Left renal cortex interstitium (tissue), 4 donors: ENCODE measurements at regions not wholly inside any gene's neighbourhood (a gene's known extent, or its start where the extent isn't known, plus 50 kb on each side); places are given as distances from the start of the nearest gene placed in this dataset.

ENCODE experiments used
- DNase-seq, 4 donors: peaks; one replicate each; pipeline ENCODE4 v3.0.0-alpha.2; 2013; ENCODE audit warnings: low read depth in 4 of 4, low spot score in 2 of 4, missing footprints in 1 of 4

DNA sequence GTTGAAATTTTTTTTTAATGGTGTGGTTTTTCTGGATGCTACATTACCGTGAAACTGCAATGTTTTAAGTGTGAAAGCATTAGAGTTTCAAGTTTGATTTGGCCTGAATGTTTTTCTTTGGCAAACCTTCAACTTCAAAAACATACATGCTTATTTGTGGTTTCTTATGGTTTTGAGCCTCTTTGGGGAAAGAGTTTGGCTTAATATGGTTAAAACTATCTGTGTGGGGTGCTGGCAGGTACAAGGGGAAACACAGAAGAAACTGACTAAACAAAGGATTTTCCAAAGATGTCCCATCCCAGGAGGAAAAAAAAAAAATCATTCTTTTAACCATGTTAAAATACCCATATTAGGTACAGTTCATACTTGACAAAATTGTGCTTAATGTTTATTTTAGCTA is 121.1 kb downstream of the HGF start:
- DNase-seq, result no peak

DNA sequence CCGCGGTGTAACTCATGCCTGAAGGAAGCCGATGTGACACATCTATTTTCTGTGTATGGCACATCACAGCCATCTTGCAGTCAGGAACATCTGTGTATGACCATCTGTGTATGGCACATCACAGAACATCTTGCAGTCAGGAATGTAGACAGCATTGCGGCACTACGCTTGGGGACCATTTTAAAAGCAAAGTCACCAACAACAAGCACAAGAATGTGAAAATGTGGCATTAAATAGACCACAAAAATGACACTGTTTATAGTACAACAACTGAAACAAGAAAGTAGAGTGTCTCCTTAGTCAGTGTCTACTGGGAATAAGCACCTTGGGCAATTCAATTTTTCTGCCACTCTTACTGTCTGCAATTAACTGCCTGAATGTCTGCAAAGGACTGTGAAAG is 124.4 kb downstream of the HGF start:
- DNase-seq, result no peak

DNA sequence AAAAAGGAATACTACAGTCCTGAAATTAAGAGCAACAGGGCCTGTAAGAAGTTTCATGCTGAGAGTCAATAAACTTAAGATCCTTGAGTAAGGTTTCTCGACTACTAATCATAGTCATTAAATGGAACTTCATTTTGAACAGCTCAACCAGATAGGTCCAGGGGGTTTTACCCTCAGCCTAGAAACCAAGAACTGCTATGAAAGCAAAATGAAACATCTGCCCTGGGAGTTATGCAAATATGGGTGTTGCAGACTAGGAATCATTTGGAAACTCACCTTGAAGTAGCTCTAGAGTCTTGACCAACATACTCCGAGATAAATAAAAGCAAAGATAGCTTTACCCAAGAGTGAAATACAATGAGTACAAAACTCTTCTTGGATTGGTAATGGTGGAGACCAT is 128.0 kb downstream of the HGF start:
- no peak for DNase-seq

DNA sequence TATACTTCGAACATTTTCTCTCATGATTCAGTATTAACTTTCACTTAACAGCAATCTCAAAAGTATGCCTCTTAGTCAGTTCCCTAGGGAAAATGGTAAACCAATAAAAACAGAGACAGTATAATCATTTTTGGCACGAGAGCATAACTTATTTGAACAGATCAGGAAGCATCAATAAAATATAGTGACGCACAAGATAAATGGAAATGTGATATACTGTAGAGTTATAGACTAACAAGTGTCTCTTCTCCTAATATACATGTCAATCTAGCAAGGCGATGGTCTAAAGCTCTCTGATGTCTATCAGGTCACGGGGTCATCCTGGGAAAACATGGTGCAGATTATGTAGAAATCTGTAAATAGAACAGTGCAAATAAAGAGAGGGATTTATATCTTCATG is 131.6 kb downstream of the HGF start:
- DNase-seq, result no peak

DNA sequence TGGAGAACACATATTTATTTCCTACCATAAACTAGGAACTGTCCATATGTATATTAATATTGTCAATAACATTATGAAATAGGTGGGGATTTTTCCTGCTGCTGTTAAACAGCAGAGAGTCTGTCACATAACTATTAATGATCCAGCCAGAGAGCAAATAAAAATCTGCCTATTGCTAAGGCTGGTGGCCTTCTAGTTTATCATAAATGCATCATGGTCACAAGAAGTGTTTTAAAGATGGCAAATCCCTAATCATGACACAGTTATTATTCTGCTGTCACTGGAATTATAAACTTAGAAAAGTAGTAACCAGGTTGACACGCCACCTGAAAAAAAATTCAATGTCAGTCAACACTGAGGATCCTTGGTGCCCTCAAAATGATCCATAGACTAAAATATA is 132.3 kb downstream of the HGF start:
- no peak for DNase-seq

DNA sequence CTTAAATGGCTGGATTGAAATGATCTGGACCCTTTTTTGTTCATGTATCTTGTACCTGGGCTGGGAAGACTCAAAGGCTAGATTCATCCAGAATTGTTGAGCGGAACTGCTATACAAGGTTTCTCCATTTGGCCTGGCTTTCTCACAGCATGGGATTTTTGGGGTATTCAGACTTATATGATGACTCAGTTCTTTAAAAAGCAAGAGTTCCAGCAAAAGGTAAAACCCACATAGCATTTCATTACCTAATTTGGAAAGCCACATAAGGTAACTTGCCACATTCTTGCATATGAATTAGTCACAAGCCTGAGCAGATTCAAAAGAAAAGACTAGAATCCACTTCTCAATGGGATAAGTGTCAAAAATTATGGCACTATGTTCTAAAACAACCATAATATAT is 137.4 kb downstream of the HGF start:
- DNase-seq, result no peak

DNA sequence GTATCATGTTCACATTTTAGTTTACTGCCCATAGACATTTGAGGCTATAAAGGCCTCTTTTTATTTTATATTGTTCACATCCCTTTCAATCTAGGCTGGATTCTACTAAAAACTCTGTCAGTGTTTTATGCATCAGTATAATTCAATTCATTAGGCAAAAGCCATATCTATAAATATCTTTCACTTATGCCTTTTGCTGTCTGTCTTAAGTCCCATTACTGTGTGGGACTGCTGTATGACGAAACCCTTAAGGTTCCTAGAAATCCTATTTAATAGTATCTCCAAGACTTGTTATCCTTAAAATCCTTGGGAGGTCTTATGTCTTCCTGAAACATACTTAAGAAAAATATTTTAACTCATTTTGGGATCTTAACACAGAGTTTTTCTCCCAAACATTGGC is 139.2 kb downstream of the HGF start:
- no peak for DNase-seq

DNA sequence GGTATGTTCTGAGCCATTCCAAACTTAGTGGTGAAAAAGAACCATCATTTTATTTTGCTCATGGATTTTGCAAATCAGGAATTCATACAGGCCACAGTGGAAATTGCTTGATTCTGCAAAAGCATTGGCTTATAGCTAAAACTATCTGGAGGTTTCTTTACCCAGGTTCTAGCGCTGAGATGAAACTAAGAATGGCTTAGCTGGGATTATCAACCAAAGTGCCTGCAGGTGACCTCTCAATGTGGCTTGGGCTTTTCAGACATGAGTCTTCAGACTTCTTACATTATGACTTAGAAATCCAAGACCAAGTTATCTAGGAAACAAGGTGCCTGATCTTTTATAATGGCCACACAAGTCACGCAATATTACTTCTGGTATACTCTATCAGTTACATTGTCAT is 140.1 kb downstream of the HGF start:
- DNase-seq, result no peak

DNA sequence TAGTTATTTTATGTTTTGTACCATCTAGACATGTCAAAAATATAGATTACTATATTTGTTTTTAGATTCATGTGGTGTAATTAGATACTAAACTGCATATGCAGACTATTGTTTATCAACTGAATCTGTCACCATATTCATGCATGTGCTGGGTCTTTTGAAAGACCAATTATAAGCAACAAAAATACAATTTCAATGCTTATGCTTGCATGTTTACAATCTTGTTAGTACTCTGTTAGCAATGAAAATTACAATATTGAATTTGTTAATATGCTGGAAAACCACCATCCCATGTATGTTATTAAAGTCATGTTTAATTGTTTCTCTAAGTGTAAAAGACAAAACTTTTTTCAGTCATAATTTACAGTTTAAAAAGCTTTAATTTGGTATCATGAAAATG is 140.9 kb downstream of the HGF start:
- DNase-seq, result no peak

DNA sequence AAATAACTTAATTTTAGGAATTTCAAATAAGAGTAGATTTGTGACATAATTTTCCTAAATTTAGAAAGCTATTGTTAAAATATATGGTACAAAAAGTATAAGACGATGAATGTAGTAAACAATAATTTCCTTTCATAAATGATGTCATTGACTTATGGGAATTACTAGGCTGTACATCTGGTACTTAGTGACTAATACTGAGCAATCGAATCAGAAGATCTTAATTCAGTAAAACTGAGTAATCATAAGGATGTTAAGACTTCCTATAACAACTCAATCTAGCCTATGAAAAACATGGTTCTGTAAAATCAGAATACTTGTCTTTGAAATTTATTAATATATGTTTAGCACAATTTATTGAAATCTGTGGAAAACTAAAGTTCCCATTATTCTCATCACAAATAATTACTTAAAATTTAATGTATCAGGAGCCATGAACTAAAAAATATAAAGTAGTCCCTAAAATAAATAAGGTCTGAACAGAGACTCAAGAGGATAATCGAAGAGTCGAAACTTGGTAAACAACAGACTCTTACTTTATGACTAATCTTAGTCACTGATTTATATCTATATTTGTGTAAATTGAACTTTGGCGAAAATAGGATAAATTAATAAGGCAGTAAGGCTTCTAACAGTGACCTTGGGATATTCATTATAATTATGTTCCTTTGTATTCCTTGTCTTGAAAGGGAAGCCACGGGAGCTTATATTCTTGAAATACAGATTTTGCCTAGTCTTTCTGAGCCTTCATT is 142.1 kb downstream of the HGF start:
- no peak for DNase-seq

DNA sequence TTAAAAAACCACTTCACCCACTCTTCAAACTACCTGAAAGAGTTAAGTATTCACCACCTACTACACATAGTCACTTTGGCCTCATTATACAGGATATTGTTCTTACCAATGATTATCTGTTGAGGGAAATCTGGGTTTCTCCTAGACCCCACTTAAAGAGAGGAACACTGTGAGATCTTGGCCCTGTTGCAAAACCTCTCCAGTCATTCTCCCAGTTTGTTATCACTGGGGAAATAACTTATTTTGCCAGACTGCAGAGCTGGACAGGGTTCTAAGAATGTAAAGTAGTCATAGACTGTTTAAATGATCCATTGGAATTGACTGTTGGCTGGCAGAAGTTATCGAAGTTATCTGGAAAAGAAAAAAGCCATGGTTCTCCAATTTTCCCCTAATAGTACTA is 143.8 kb downstream of the HGF start:
- DNase-seq, result no peak

DNA sequence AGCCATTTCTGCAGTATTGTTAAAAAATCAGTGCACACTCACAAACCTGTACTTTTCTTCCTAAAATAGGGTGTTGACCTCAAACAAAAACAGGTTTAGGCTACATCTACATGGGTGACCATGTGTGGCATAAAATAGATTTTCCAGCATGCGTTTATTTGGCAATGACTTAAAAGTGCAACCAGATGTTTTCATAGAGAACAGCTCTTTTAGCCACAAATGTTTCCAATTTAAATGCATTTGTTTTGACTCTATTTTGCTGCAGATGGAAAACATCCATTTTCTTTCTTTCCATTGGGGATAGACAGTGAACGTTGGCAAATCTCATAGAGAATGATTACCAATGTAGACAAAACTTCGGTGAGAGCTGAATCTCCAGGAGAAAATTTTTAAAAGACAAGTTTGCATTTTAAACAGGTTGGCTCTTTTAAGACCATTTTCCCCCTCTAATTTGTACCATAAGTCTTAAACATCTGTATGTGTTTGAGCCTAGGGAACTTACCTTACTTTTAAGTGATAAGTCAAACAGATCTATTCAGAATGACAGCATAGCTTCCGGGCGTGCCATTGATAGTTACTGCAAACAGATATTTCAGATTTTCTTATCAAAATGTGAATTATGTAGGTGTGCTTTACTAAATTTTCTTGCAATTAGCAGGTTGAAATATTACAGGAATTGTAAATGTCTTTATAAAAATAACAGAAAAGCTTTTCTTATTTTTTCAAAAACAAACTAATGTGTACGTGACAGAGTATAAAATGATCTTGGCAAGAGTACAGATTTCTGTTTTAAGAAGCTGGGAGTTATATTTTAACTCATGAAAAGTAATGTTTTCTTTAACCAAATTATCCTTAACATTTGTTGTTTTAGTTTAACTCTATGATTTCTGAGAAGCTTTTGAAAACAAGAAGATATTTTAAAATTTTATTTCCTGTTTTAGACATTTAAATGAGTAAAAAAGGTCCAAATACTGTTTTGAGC is 144.9 kb downstream of the HGF start:
- no peak for DNase-seq

DNA sequence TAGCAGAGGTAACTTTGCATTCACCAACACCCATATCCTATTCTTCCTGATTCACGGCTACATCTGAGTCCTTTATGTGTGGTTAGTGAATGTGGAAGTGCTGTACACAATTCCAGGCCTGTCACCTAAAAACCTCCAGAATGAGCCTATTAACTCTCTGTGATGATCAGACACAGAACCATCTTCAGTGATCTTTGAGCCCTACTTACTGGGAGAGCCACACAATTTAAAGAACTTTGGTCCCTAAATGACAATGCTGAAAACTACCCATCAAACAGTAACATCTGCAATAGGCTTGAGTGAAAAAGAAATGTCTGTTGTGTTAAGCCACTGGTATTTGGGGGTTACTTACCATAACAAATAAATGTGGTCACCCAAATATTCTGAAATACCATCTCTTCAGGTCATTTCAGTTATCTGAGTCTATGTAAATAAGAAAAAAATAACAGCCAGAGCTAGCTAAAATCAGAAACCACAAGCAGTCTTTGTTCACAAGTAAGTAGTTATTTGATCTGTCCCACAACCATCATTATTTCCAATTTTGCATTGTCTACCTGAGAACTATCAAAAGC is 145.7 kb downstream of the HGF start:
- DNase-seq, result no peak

DNA sequence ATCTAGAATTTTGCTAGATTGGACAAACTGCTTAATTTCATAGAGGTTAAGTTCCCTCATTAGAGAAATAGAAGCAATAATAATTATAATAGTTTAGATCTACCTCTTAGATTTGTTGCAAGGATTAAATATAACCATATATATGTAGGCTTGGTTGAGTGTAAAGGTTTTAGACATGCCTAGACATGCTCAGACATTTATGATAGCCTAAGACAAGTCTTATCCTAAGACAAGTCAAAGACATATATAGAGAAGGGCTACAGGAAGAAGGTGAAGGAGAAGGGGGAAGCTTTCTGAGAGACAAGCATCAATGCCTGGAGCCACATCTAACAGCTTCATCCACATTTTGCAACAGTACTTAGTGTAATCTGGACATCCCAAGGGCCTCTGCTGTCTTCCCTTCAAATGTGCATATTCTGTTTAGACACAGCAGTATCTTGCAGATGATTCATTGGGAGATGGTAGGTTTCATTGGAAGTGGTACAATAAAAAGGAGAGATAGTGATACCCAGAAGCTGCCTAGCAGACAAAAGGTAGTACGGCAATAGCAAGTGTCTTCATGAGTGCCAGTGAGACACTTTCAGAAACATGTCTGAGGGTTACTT is 146.5 kb downstream of the HGF start:
- DNase-seq, result no peak

DNA sequence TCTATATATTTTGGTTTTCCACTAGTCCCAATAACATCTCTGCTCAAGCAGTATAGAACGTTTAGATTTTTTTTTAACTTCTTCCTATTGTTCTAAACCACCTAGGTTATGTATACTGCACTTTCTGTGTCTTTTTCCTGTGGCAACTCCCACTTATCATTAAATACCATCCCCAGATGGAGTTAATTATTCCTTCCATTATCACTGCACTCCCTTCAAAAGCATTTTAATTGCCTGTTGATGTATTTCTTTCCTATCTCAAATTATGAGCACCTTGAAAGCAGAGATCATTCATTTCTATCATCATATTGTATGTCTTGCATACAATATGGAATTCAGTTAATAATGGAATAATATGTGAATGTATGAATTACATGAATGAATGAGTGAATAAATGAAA is 148.0 kb downstream of the HGF start:
- DNase-seq, result no peak

DNA sequence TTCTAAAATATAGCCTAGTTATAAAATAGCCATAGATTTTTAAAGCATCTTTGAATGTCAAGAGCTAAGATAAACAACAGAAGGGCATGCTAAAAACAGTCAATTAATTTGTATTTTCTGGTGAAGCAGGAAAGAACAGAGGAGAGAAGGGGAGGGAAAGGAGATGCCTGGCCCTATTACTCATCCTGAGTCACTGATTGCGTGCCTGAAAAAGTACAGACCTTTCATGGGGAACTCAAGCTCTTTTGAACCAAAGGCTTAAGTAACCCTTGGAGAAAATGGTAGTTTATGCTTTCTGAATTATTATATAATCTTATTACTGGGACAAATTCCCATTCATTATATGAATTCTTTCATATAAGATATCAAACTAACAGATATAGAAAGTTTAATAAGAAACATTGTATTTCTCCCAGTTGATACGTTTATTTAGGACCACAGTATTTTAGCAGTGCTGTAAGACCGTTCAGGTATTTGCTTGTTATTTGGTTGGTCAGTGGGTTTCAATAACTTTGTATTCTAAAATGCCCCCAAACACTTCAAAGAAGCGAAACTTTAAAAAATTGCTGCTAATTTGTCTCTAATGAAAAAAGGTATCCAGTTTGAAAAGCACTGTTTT is 151.3 kb downstream of the HGF start:
- no peak for DNase-seq

DNA sequence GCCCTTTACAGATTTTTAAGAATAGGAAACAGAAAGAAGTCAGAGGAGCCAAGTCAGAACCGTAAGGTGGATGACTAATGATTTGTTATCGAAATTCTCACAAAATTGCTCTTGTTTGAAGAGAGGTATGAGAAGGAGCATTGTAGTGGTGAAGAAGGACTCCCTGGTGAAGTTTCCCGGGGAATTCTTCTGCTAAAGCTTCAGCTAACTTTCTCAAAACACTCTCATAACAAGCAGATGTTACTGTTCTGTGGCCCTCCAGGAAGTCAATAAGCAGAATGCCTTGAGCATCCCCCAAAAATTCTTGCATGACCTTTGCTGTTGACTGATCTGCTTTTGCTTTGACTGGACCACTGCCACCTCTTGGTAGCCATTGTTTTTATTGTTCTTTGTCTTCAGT is 152.9 kb downstream of the HGF start:
- DNase-seq, result no peak

DNA sequence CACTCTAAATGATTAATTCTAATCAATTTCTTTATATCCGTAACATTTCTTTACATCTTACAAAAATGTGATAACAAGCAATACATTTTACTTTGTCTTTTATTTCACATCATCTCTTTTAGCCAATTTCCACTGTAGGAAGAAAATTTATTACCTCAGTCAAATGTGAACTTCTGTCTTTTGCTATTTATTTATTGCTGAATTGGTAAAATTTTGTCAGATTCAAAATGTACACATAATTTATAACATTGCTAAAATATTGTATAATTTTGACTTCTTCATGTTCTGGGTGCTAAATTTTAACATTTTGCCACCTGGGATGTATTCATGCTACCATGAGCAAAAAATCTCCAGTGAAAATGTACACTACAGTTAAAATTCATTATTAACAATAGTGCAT is 158.0 kb downstream of the HGF start:
- no peak for DNase-seq

DNA sequence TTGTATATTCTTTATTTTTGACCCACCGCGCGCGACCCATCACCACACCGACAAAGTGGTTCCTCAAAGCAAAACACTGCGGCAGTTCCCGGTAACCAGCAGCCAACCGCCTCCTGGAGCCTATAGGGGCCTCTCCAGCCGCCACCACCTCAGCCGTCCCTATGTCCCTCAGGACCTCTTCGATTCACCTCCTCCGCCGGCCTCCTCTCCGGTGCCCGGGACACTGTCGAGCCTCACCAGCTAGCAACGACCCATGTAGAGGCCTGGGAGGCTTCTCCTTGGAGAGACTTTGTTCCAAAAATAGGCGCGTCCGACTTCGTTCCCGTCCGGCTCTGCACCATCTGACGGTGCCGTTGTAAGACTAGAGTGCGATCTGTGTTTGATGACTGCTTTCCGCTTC is 158.8 kb downstream of the HGF start:
- DNase-seq, result no peak

DNA sequence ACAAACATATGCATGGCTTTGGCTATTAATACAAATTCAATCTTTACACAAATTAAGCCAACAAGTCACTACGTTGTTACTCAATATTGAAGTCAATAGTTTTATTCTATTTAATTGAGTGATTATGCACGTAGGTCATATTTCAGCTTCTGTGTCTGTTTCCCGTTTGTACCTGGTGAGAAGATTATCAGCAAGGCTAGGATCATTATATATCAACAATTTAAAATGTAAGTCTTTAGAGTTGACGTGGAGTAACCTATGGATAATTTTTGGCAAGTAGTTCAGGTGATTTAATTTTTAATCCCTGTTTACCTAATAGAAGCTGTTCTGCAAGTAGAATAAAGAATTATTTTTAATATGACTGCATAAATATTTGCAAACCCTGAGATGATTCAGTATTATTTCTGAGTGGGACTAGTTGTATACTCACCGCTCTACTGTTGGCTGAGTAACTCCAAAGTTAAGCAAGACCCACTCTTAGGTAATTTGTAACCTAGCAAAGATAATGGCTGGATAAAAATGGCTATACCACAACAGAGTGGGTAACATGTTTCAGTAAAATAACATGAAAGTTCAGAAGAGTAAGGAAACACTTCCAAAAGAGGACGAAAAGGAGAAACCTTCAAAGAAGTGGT is 161.0 kb downstream of the HGF start:
- no peak for DNase-seq
